Fibroblast of peridontal ligament (primary cell): ENCODE measurements at regions not wholly inside any gene's neighbourhood (a gene's known extent, or its start where the extent isn't known, plus 50 kb on each side); places are given as distances from the start of the nearest gene placed in this dataset.

Experiments
- DNase-seq: peaks from one replicate; pipeline ENCODE4 v3.0.0-alpha.2; 2010; ENCODE audit errors: extremely low read depth

- no peak for DNase-seq
Observed at GRCh38 chr11:69970785-69971535, 107.2 kb upstream of the ANO1 start.

DNA sequence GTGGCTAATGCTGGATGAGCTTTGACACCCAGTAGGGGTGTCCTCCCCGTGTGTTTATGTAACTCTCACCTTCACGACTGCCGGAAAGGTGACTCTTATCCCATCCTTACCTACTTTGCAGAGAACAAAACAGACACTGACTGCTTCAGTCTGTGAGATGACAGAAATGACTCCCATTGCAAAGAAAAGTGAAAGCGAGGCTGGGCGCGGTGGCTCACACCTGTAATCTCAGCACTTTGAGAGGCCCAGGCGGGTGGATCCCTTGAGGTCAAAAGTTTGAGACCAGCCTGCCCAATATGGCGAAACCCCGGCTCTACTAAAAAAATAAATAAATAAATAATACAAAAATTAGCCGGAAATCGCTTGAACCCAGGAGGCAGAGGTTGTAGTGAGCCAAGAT lies 106.4 kb upstream of the ANO1 start:
- DNase-seq: no peak

DNA sequence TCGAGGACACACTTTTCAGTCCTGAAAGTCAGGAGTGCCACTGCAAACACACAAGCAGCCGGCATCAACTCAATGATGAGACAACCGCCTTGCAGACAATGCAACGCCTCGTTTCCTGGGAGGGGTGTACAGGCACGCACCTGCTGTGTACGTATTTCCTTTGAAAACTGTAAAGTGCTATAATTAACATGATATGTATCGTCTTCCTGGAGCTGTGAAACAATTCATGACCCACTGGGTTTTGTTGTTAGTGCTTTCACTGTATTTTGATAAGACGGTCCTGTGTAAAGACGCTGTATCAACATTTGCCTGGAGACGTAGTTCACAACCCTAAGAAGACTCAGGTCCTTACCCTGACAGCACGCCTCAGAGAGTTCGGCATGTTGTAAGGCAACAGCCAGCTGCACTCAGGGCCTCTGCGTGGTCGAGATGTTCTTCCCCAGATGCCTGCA lies 105.7 kb upstream of the ANO1 start:
- no peak for DNase-seq

DNA sequence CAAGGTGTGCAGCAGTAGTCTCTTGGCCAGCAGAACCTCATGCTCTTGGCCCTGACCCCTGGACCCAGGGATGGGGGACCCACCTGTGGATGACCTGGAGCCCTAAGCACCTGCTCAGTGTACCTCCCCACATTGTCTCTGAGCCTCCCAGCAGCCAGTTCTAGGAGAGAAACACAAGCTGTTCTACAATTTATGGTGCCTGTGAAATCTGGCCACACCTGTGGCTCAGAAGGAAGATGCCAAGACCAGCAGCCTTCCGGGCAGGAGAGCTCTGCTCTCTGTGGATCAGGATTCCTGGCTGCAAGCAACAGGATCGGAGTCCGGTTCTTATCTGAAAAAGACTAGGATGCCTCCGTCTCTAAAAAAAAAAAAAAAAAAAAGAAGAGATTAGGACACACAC lies 103.6 kb upstream of the ANO1 start:
- no peak for DNase-seq

- no peak for DNase-seq
Observed at GRCh38 chr11:69975822-69976221, 102.3 kb upstream of the ANO1 start.

- DNase-seq: no peak
Observed at GRCh38 chr11:69976794-69977193, 101.3 kb upstream of the ANO1 start.

DNA sequence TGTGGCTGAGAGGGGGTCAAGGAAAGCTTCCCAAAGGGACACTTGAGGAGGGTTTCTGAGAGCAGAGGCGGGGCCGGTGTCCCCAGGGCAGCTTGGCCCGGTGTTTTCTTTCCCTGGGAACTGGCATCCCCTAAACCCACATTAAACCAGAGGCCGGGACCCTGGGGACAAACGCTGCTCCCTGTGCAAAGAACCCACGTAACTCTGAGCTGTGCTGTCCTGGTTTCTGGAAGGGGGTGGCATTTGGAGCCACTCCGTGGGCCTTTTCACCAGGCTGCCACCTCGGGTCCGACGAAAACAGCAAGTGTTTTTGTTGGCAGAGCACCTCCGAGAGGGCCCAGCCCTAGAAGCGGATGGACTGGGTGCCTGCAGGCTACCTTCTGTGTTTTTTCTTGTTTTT lies 100.2 kb upstream of the ANO1 start:
- DNase-seq: no peak

DNA sequence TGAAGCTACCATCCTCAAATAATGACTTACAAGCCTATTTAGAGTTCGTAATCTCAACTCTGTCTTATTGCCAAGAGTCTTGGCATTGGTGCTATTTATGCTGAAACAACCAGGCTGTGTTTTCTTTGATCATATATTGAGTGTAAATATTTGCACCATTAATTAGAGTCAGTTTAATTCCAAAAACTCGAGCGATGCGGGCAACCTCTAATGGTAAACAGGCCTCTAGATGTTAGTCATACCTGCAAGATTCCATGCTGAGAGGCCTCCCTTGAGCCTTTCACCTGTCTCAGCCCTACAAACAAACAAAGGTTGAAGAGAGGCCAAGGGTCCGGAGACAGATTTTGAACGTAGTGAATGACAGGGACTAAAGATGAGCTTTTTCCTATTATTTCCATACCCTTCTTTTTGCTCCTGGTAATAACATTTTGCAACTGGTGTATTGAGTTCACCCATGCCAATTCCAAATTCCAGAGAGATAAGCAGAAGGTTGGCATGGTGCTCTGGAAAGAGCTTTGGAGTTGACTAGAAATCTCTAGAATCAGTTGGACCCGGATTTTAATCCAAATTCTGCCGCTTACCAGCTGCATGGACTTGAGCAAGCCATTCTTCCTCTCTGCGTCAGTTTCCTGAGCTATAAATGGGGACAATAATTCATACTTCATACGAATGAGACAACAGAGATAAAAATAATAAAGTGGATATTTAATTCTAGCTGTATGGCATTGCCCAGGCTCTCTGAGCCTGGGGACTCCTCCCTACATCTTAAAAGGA lies 99.1 kb upstream of the ANO1 start:
- no peak for DNase-seq

DNA sequence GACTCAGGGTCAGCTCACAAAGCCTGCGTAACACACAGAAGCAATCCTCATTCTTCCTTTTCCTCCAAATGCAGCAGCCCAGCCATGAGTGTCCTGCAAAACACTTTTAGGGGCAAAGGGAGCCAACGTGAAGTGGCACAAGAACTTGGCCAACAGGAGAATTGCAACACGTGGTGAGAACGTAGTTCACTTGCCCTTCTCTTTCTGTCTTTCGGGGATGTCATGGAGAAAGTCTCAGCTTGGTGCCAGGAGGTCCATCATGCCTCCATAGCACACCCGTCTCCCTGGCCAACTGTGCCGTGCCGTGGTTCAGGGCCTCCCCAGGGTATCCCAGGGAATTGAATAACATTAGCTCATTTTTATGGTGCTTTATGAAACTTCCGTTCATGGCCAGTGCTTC lies 98.5 kb upstream of the ANO1 start:
- no peak for DNase-seq

DNA sequence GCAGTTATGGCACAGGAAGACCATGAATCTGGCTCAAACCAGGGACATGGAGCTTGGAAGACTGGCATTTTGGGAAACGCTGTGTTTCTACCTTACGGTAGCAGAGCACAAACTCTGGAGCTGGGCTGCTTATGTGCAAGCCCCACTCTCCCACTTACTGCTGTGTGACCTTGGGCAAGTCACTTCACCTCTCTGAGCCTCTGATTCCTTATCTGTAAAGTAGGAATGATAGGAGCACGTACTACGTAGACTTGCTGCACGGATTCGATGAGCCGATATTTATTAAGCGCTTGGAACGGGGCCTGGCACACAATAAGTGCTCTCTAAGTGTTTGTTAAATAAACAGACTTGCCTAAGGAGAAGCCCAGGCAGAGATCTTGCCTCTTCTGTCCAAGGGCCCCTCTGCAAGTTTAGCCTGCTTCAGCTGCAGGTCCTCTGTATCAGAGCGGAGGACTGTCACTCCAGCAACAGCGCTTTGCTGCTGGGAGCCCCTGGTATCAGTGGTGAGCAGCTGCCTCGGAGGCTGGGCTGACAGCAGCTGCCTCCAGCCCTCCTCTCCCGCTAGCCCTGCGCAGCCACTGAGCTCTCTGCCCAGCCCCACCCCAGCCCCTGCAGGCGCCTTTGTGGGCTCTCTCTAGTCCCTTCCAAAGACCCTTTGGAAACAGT lies 96.9 kb upstream of the ANO1 start:
- DNase-seq: no peak

DNA sequence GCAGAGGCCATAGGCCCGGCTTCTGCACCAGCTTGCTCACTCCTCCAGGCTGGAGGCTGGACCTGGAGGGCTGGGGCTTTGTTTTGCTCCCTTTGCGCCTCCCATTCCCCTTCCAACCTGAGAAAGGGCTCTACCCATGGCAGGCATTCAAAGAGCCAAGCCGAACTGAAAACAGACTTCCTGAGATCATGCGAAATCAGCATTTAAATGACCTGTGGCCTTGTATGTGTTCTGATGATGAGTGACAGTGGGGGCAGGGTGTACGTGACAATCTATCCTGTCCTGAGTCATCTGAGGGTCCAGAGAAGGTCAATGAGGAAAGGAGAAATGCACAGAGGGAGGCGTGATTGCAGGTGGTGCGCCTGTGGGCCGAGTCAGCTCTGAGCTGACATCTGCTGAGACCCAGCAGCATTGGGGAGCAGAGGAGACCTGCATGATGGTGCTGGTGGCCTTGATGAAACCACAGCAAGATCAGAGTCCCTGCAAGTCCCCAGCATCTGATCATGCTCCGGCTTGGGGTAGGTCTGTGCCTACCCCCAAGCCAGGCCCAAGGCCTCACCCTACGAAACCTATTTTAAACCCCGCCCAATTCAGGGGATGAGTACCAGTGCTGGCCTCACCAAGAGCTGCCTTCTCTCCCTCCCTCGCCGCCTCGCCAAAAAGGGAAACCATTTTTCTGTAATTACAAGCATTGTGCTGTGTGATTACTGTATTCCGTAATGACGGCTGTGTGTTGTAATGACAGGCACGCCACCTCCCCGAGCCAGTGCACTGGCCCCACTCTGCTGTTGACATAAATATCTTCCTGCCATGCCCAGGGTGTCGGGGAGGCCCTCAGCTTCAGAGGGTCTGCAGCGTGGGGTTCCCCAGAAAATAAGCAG lies 95.2 kb upstream of the ANO1 start:
- DNase-seq: no peak

GRCh38 chr11:69983571-69983877 lies 94.6 kb upstream of the ANO1 start:
- no peak for DNase-seq

- DNase-seq: peak; percentile 8
Observed at GRCh38 chr11:69983897-69984438, 94.1 kb upstream of the ANO1 start.

DNA sequence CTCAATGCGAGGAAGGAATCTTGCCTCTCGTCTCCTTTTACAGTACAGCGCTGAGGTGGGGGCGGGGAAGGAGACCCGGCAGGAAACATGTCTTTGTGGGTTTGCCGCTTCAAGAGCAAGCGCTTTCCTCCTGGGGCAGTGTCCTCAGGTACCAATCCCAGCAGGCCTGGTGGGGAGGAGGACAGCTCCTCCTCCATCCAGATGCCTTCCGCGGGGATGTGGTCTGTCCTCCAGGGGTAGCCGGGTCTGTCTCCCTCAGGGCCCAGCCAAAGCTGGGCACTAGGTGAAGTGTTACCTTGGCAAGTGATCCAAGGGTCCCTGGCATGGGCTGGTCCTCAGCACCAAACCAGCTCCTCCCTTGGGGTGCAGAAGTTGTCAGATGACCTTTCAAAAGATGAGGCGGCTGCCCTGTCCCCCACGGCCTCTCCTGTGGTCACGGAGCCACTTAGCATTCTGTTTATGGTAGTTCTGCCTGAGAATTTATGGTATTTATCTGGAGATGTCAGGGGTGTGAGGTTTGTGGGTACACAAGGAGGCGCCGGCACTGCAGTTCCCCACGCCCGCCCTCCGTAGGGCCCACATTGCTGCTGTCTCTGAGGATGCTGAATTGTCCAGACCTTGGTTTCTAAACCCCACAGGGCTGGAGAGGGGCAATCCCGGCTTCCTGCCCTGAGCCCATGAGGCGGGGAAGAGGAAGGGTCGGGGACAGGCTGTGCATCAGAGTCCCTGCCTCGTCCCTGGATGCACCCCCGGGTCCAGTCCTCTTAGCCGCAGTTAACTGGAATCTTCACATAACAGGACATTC lies 93.5 kb upstream of the ANO1 start:
- no peak for DNase-seq

- no peak for DNase-seq
Observed at GRCh38 chr11:69985331-69985640, 92.8 kb upstream of the ANO1 start.

- no peak for DNase-seq
Observed at GRCh38 chr11:69985641-69986439, 92.3 kb upstream of the ANO1 start.

GRCh38 chr11:69986440-69986787 lies 91.7 kb upstream of the ANO1 start:
- no peak for DNase-seq

DNA sequence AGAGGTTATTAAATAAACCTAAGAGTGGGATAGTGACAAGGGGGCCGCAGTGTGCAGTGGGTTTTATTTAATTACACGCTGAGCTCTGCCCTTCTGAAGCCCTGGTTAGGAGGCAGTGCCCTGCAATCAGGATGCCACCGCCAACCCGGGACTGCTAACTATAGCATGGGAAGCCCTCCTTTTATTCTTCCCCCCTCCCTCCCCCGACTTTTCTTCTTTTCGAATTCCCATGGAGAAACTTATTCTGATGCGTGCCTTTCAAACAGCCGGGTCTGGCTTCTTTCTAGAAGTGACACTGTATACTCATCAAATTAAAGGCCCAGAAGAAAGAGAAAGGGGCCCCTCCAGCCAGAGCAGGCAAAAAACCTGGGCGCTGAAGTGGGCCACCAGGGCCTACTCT lies 91.3 kb upstream of the ANO1 start:
- no peak for DNase-seq

DNA sequence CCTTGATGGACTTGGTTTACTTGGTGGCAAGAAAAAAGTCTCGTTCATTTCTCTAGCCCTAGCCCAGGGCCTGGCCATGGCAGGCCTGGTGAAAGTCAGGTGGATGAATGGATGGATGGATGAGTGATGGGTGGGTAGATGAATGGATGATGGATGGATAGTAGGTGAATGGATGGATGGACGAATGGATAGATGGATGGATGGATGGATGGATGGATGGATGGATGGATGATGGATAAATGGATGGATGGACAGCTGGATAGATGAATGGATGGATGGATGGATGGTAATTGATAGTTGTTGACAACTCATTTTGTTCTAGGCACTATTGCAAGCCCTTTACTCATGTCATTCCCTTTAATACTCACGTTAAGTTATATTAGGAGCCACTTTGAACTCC lies 86.1 kb upstream of the ANO1 start:
- DNase-seq: no peak

DNA sequence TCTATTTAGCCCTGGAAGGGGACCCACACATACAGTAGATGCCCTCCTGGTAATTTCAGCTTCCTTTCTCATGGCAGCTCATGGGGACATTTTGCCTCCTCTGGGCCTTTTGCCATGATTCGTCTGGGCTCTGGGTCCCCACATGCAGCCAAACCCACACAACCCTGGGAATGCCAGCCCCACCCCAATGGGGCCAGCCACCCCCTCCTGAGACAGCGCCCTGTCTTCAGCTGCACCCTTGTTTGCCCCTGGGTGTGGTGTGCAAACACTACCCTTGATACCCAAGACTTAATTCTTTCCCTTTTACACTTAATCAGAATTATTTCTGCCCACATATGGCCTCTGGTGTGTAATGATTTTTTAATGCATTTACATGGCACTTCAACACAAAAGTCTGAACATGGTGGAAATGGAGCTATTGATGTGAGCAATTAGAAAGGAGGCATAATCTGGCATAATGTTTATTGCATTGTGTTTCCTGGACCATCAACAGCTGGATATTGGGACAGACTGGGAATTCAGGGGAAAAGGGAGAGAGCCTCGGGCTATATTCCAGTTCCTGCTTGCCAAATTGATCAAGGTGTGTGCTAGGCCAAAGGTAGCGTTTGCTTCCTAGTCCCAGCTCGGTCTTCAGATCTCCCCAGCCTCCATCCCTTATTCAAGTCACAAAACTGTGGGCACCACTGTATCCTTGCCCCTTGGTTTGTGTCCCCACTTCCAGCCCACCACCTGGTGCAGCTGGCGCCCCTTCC lies 85.0 kb upstream of the ANO1 start:
- DNase-seq: no peak
